A549 (cell line): ENCODE measurements at regions not wholly inside any gene's neighbourhood (a gene's known extent, or its start where the extent isn't known, plus 50 kb on each side); places are given as distances from the start of the nearest gene placed in this dataset.

Experiments
- ATAC-seq, 2 experiments: fragments of 200-7000 bp in 1 of 2; fragments of >200 bp in 1 of 2; cut with Nextera tagmentation in 1 of 2; cut with Tn5 transposase in 1 of 2; 3 replicates each; pipeline versions ENCODE4 v1.8.0 to v1.9.1; 2018 to 2020; ENCODE audit warnings: mild to moderate bottlenecking in 1 of 2, moderate library complexity in 1 of 2
- CTCF ChIA-PET: fragments of 300-600 bp; sonication (Branson Sonifier 250); formaldehyde crosslinking; extraction: SDS; loops from one replicate; lab custom pipeline; 2021; ENCODE audit warnings: antibody characterized with exemption, inconsistent platforms; lab: Yijun Ruan, JAX
- POLR2A ChIA-PET: fragments of 350-600 bp; formaldehyde crosslinking; extraction: SDS; loops from one replicate; lab custom pipeline; 2021; ENCODE audit warnings: antibody characterized with exemption, inconsistent platforms; lab: Yijun Ruan, JAX
- DNase-seq, 2 experiments: peaks; one replicate each; pipeline versions ENCODE4 v3.0.0 to v3.0.0-alpha.2; 2011 to 2016; ENCODE audit warnings: low read depth in 1 of 2, low spot score in 1 of 2
- FAIRE-seq: peaks from 2 replicates; lab custom pipeline; 2011; peaks lifted over from hg19 to GRCh38; lab: Jason Lieb, UNC
- H3K27ac ChIP-seq, 2 experiments: fragments of >200 bp; sonication (Bioruptor Twin); formaldehyde crosslinking; 3 replicates each; pipeline ENCODE4 v1.5.1; 2016 to 2017
- H3K4me1 ChIP-seq: fragments of >200 bp; sonication (Bioruptor Twin); formaldehyde crosslinking; 3 replicates; pipeline ENCODE4 v1.6.1; 2016
- H3K4me2 ChIP-seq: fragments of >200 bp; sonication (Bioruptor Twin); formaldehyde crosslinking; 3 replicates; pipeline ENCODE4 v1.6.1; 2016
- H3K4me3 ChIP-seq: fragments of >200 bp; sonication (Bioruptor Twin); formaldehyde crosslinking; 3 replicates; pipeline ENCODE4 v1.5.1; 2016
- H3K9me3 ChIP-seq: fragments of >200 bp; sonication (Bioruptor Twin); formaldehyde crosslinking; 3 replicates; pipeline ENCODE4 v1.6.1; 2016
- EHMT2 ChIP-seq: fragments of 200-600 bp; sonication (generic); IDR thresholded peaks from 2 replicates; pipeline ENCODE4 v1.6.1; 2016; ENCODE audit warnings: antibody characterized with exemption, low read depth, mild to moderate bottlenecking, moderate library complexity
- EP300 ChIP-seq, 2 experiments: fragments of >200 bp; sonication (Bioruptor Twin); formaldehyde crosslinking; IDR thresholded peaks; 2 replicates in 1 of 2; 3 replicates in 1 of 2; pipeline ENCODE4 v1.6.1; 2016 to 2017
- ESRRA ChIP-seq: fragments of 150-350 bp; IDR thresholded peaks from 2 replicates; pipeline ENCODE4 v1.6.1; 2014; ENCODE audit warnings: mild to moderate bottlenecking, low read length, borderline replicate concordance
- FOXS1 ChIP-seq: fragments of 250-450 bp; sonication (Bioruptor Pico); IDR thresholded peaks from 2 replicates; pipeline ENCODE4 v1.5.0; 2020; ENCODE audit warnings: mild to moderate bottlenecking, moderate library complexity
- HOXA7 ChIP-seq: fragments of 250-450 bp; sonication (Bioruptor Pico); IDR thresholded peaks from 2 replicates; pipeline ENCODE4 v1.5.0; 2020; ENCODE audit warnings: mild to moderate bottlenecking, moderate library complexity
- JUN ChIP-seq, 2 experiments: fragments of >200 bp; sonication (Bioruptor Twin); formaldehyde crosslinking; IDR thresholded peaks; 2 replicates in 1 of 2; 3 replicates in 1 of 2; pipeline ENCODE4 v1.6.1; 2016 to 2017
- MAFK ChIP-seq: fragments of 450-650 bp; IDR thresholded peaks from 2 replicates; pipeline ENCODE4 v1.6.1; 2014; ENCODE audit not compliant: partially characterized antibody
- NR3C1 ChIP-seq: fragments of >200 bp; sonication (Bioruptor Twin); formaldehyde crosslinking; IDR thresholded peaks from 3 replicates; pipeline ENCODE4 v1.6.1; 2017
- RAD21 ChIP-seq, 2 experiments: fragments of >200 bp in 1 of 2; sonication (Bioruptor Twin) in 1 of 2; formaldehyde crosslinking in 1 of 2; IDR thresholded peaks in 1 of 2; conservative IDR thresholded peaks in 1 of 2; 2 replicates in 1 of 2; 3 replicates in 1 of 2; pipeline ENCODE4 v1.6.1; 2012 to 2018; ENCODE audit warnings: inconsistent platforms in 1 of 2
- RCOR1 ChIP-seq: fragments of 150-350 bp; IDR thresholded peaks from 2 replicates; pipeline ENCODE4 v1.6.1; 2014; ENCODE audit warnings: antibody characterized with exemption, low read length, low read depth
- SREBF2 ChIP-seq: fragments of 450-650 bp; IDR thresholded peaks from 2 replicates; pipeline ENCODE4 v1.6.1; 2014; ENCODE audit warnings: mild to moderate bottlenecking, moderate library complexity
- ZC3H11A ChIP-seq: fragments of 450-650 bp; IDR thresholded peaks from 2 replicates; pipeline ENCODE4 v1.6.1; 2014; ENCODE audit warnings: antibody characterized with exemption, mild to moderate bottlenecking
- ZFP36 ChIP-seq: fragments of 450-650 bp; IDR thresholded peaks from 2 replicates; pipeline ENCODE4 v1.6.1; 2014; ENCODE audit warnings: borderline replicate concordance; ENCODE audit not compliant: partially characterized antibody
- ZSCAN20 ChIP-seq: fragments of 250-450 bp; sonication (Bioruptor Pico); IDR thresholded peaks from 2 replicates; pipeline ENCODE4 v1.8.0; 2022; ENCODE audit warnings: mild to moderate bottlenecking, moderate library complexity
- WGBS: methylation state at CpG from one replicate; pipeline ENCODE4 v1.1.6; 2017; ENCODE audit errors: missing lambda C conversion rate; 5-methylcytosine and 5-hydroxymethylcytosine counted together
- TF ChIP-seq, protein P1 (sequence below): fragments of >200 bp; sonication (Bioruptor Twin); formaldehyde crosslinking; IDR thresholded peaks from 3 replicates; pipeline ENCODE4 v1.6.1; 2016
- TF ChIP-seq, protein P2 (sequence below): IDR thresholded peaks from 2 replicates; pipeline ENCODE4 v1.6.1; 2012
- TF ChIP-seq, protein P3 (sequence below): fragments of 200-600 bp; sonication (generic); IDR thresholded peaks from 2 replicates; pipeline ENCODE4 v1.6.1; 2016; ENCODE audit warnings: antibody characterized with exemption, mild to moderate bottlenecking, moderate library complexity

DNA sequence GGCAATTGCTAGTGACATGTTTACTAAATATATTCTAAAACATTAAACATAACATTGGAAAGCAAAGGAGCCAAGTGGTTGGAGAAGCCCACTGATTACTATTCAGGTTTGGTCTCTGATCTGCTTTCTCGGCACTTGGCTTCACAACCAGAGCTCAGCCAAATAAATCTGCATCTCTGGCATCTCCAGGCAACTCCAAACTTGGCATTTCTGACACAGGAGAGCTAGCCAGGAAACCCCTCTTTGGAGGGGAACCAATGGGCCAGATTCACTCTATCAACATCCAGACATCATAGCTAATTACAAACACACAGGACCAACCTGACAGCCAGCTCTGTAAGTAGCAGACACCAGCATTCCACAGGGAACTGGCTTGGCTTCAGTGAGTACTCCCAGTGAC lies 150.3 kb upstream of the ETAA1 start:
- Histone ChIP-seq H3K4me2 (no peak overlapping the region), H3K4me3 (no peak overlapping the region), H3K9me3 (no peaks in the 10 kb centered on the region), H3K27ac (no peak overlapping the region), H3K4me1 (no peaks in the 10 kb centered on the region)
- CTCF ChIA-PET: interaction anchor here (0.6 kb wide), 1 partner anchor 232 kb away, joined by 3 read pairs; no protein-coding TSS in a partner anchor
- ATAC-seq (no peak), DNase-seq (no peak), FAIRE-seq (no peak)
- TF ChIP-seq HOXA7 (CRISPR knock-in tag): no peak
- no peak for TF ChIP-seq RAD21 (conservative IDR thresholded peaks at IDR 0.05 in 1 of 2, IDR thresholded peaks at IDR 0.05 in 1 of 2)
- no peak for TF ChIP-seq ZFP36
- no peak for TF ChIP-seq JUN (IDR thresholded peaks at IDR 0.05)
- TF ChIP-seq, protein P1, sequence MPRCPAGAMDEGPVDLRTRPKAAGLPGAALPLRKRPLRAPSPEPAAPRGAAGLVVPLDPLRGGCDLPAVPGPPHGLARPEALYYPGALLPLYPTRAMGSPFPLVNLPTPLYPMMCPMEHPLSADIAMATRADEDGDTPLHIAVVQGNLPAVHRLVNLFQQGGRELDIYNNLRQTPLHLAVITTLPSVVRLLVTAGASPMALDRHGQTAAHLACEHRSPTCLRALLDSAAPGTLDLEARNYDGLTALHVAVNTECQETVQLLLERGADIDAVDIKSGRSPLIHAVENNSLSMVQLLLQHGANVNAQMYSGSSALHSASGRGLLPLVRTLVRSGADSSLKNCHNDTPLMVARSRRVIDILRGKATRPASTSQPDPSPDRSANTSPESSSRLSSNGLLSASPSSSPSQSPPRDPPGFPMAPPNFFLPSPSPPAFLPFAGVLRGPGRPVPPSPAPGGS: no peak
- no peak for TF ChIP-seq FOXS1
- TF ChIP-seq ZSCAN20 (CRISPR knock-in tag): no peak
- no peak for TF ChIP-seq ZC3H11A
- TF ChIP-seq RCOR1: no peak
- WGBS: 63% methylated on average over 1 of the region's 1 CpG
- POLR2A ChIA-PET: no interaction called here

DNA sequence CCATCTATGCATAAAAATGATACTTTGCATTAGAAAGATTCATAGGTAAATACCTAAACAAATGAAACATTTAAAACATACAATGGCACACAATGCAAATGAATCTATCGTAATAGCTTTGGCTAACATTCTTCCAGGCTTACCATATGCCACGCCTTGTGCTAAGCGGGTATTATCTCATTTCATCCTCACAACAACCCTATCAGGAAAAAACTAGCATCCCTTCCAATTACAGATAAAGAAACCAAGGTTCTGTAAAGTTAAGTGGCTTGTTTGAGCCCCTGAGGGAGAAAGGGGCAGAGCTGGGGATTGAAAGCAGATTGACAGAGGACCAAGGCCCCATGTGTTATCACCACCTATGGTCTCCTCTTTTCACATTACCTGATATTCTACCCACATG lies 145.4 kb upstream of the ETAA1 start:
- 61% methylated on average over 3 of the region's 3 CpGs for WGBS
- ATAC-seq (no peak), FAIRE-seq (no peak), DNase-seq (no peak)
- H3K4me1 ChIP-seq: no peaks in the 10 kb centered on the region
- TF ChIP-seq, protein P2, sequence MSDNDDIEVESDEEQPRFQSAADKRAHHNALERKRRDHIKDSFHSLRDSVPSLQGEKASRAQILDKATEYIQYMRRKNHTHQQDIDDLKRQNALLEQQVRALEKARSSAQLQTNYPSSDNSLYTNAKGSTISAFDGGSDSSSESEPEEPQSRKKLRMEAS: no peak
- H3K4me2 ChIP-seq: no peak overlapping the region
- no peak overlapping the region for H3K27ac ChIP-seq
- ChIA-PET POLR2A (no interaction called here), CTCF (no interaction called here)
- no peaks in the 10 kb centered on the region for H3K9me3 ChIP-seq
- no peak overlapping the region for H3K4me3 ChIP-seq

DNA sequence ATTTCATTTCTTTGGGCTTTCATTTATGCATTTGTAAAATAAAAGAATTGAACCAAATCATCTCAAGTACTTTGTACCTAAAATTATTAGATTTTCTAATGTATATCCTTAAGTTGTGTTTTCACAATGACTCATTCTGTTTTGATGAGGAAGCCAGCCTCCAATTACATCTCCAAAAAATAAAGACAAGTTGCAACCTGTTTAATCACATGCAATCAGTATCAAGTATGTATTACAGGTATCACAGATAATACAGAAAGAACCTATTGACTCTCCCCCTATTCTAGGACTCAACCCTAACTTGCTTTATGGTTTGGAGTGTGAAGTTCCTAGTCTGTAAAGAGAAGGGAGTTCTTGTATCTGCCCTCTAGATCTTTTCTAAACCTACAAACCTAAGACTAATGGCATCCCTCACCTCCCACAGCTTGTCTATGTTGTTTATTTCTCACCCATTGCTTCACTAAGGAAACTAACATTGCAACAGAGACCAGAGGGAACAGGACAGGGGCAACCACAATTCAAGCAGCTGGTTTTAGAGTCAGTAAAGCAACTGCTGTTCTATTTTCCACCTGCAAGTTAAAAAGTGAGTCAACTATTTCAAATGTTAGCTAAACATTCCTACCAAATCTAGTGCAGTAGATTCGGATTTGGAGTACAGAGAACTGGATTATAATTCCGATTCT lies 141.1 kb upstream of the ETAA1 start:
- 59% methylated on average over 2 of the region's 2 CpGs for WGBS
- FAIRE-seq (no peak), DNase-seq (no peak)
- Histone ChIP-seq H3K9me3 (no peaks in the 10 kb centered on the region), H3K4me3 (no peak overlapping the region)
- CTCF ChIA-PET: interaction anchor here (1.5 kb wide), 1 partner anchor 18 kb away, joined by 6 read pairs; no protein-coding TSS in a partner anchor
- no peak for TF ChIP-seq EP300 (IDR thresholded peaks at IDR 0.05)
- TF ChIP-seq NR3C1: no peak
- TF ChIP-seq, protein P3, sequence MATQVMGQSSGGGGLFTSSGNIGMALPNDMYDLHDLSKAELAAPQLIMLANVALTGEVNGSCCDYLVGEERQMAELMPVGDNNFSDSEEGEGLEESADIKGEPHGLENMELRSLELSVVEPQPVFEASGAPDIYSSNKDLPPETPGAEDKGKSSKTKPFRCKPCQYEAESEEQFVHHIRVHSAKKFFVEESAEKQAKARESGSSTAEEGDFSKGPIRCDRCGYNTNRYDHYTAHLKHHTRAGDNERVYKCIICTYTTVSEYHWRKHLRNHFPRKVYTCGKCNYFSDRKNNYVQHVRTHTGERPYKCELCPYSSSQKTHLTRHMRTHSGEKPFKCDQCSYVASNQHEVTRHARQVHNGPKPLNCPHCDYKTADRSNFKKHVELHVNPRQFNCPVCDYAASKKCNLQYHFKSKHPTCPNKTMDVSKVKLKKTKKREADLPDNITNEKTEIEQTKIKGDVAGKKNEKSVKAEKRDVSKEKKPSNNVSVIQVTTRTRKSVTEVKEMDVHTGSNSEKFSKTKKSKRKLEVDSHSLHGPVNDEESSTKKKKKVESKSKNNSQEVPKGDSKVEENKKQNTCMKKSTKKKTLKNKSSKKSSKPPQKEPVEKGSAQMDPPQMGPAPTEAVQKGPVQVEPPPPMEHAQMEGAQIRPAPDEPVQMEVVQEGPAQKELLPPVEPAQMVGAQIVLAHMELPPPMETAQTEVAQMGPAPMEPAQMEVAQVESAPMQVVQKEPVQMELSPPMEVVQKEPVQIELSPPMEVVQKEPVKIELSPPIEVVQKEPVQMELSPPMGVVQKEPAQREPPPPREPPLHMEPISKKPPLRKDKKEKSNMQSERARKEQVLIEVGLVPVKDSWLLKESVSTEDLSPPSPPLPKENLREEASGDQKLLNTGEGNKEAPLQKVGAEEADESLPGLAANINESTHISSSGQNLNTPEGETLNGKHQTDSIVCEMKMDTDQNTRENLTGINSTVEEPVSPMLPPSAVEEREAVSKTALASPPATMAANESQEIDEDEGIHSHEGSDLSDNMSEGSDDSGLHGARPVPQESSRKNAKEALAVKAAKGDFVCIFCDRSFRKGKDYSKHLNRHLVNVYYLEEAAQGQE: no peak
- TF ChIP-seq MAFK: no peak
- TF ChIP-seq RAD21 (conservative IDR thresholded peaks at IDR 0.05 in 1 of 2, IDR thresholded peaks at IDR 0.05 in 1 of 2): no peak
- no peak for TF ChIP-seq SREBF2
- TF ChIP-seq EHMT2: no peak
- no peak for TF ChIP-seq ESRRA
- TF ChIP-seq, all 56 proteins: peak for 0
- Histone ChIP-seq H3K4me1 (peaks cover 25% of the 10 kb centered on the region), H3K4me2 (no peak overlapping the region), H3K27ac (peak overlapping the region in 1 of 2 experiments; percentile 8; a peak in 1 of 6 replicates)
- POLR2A ChIA-PET: no interaction called here
- ATAC-seq: no peak
